C4-2B (cell line): ENCODE measurements at regions not wholly inside any gene's neighbourhood (a gene's known extent, or its start where the extent isn't known, plus 50 kb on each side); places are given as distances from the start of the nearest gene placed in this dataset.

Experiments
- H3K27ac ChIP-seq: fragments of 450-650 bp; 2 replicates; pipeline ENCODE4 v1.5.1; 2017
- CTCF ChIP-seq: fragments of 450-650 bp; conservative IDR thresholded peaks from 2 replicates; pipeline ENCODE4 v1.5.1; 2017; ENCODE audit warnings: mild to moderate bottlenecking
- ZFX ChIP-seq: fragments of 450-650 bp; IDR thresholded peaks from 2 replicates; pipeline ENCODE4 v1.6.1; 2017

DNA sequence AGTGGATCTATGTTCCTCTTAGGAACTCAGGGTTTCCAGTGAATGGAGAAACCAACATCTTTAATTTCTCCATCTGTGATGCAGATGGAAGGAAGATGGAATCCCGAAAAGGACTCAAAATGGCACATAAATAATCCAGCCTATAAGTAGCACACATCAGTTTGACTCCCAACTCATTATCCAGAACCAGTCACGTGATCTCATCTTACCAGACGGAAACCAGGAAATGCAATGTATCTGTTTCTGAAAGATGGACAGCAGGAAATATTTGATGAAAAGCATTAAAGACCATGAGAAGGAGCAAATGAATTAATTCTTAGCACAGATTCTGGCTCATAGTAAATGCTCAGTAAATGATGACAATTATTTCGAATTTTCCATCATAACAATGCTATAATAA is 443.1 kb upstream of the FMR1 start:
- H3K27ac ChIP-seq, result no peak overlapping the region
- no peak for TF ChIP-seq CTCF
- no peak for TF ChIP-seq ZFX

DNA sequence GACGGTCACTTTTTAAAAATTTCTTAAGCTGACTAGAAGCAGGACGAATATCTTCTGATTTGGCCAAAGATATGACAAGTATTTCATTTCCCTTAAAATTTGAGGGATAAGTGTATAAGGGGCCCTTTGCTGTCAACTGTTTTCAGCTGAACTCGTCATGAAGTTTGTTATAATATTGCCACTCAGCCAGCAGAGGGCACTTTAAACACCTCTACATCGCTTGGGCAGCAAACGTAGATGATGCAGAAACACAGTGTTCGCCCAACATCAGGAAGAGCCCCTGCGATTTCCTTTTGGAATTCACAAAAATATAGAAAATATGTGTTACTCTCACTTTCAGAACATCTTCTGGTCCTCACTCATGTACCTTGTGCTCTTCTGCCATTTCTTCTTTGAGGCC is 435.7 kb upstream of the FMR1 start:
- H3K27ac ChIP-seq, result no peak overlapping the region
- no peak for TF ChIP-seq ZFX
- peak; percentile 52 for TF ChIP-seq CTCF

DNA sequence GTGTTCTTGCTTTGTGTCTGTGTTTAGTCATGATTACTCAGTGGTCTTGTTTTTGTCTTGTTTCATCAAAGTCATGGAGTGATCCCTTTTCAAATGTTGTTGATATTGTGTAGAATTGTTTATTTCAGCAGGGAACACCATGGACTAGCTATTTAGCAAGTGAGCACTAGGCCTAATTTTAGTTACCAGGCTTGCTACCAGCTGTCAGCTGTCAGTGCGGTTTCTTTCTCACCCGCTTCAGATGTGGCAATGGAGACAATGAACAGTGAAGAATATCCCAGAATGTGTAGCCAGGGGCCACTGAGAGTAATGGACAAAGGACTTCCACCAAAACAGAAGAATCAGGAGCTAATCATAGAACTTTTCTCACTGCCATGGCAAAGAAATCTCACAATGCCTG is 432.8 kb upstream of the FMR1 start:
- H3K27ac ChIP-seq, result no peak overlapping the region
- no peak for TF ChIP-seq CTCF
- no peak for TF ChIP-seq ZFX

DNA sequence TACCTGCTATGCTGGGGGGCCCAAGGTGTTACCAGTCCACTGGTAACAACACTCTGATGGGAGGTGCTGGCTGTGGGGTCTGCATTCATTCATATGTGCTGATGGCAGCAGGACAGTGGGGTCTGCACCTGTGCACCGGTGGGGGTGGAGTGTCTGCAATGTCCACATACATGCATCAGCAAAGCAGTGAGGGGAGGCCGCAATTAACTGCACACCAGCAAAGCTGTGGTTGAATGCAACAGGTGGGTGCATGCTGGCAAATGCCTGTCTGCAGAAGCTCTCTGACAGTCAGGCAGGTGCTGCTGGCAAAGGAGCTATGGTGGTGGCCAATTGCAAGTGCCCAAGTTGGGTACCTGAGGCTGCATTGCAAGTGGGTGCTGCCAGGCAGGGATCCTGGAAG is 426.5 kb upstream of the FMR1 start:
- no peak overlapping the region for H3K27ac ChIP-seq
- TF ChIP-seq ZFX (no peak), CTCF (no peak)

DNA sequence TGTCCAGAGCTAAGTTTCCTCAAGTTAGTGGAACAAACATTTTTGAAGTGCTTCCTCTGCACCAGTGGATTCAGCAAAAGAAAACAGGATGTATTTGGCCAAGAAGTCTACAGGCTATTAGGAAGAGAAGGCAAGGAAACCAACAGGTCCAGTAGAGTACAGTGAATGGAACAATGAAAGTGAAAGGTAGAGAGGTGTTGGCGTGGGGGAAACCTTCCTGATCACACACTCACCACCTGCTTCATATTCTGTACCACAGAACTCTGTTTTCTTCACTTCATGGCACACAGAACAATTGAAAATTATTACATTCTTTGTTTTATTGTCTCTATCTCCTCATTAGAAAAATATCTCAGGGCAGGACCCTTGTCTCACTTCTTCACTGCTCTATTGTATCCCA is 417.4 kb upstream of the FMR1 start:
- H3K27ac ChIP-seq, result no peak overlapping the region
- TF ChIP-seq CTCF (no peak), ZFX (no peak)

DNA sequence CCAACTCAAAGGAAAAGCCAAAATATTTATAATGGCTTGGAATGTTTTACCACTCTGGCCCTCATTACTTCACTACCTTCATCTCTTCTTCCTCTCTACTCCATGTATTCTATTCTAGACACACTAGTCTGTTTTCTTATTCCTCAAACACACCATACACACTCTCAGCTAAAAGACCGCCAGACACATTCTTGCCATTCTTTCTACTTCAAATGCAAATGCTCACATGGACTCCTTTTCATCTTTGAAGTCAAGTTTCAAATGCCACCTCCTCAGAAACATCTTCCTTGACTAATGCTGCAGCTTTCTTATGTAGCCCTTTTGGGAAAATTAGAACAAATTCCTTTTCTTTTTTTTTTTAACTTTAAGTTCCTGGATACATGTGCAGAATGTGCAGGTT is 412.9 kb upstream of the FMR1 start:
- no peak overlapping the region for H3K27ac ChIP-seq

GRCh38 chrX:147522981-147523380 is 388.7 kb upstream of the FMR1 start:
- TF ChIP-seq CTCF (no peak), ZFX (no peak)
- H3K27ac ChIP-seq, result no peak overlapping the region

More for the DNA sequence above, 412.9 kb upstream of the FMR1 start:
- TF ChIP-seq CTCF, result no peak
- no peak for TF ChIP-seq ZFX

DNA sequence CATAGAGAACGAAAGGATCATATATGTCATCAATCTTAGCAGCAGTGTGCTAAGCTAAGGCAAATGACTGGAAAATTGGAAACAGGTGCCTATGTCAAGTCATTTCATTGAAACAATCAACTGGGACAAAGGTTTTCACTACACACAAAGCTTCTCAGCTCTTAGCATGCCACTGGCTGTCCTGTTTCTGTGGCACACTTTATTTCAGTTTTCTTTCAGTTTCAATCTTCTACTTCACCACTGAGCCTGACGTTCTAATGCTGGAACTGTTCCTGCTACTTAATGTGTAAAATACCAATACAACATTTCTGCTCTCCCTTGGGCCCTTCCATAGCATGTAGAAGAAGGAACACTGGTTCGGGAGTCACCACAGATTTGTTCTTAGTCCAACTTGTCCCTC is 378.3 kb upstream of the FMR1 start:
- H3K27ac ChIP-seq, result no peak overlapping the region
- TF ChIP-seq ZFX (no peak), CTCF (no peak)
